ENCODE measurements at regions not wholly inside any gene's neighbourhood (a gene's known extent, or its start where the extent isn't known, plus 50 kb on each side); places are given as distances from the start of the nearest gene placed in this dataset.
"Not testable (repeated sequence)": the region's sequence is repeated elsewhere in the genome, so short reads cannot be mapped to it uniquely, and the experiment has no call there.

GRCh38 chrY:18951019-18951418 lies 177.5 kb upstream of the HSFY2 start:
- DNase-seq (ENCODE audit: low read depth in 2 of 2), result no peak

GRCh38 chrY:18936831-18937230 lies 163.3 kb upstream of the HSFY2 start:
- DNase-seq (ENCODE audit: low read depth in 2 of 2), result no peak

- no peak for DNase-seq (ENCODE audit: low read depth in 2 of 2)
These were observed 145.7 kb upstream of the HSFY2 start for GRCh38 chrY:18919256-18919655.

GRCh38 chrY:18912846-18913245 lies 139.3 kb upstream of the HSFY2 start:
- no peak for DNase-seq (ENCODE audit: low read depth in 2 of 2)

- no peak for DNase-seq (ENCODE audit: low read depth in 2 of 2)
These were observed 136.3 kb upstream of the HSFY2 start for GRCh38 chrY:18909846-18910245.

GRCh38 chrY:18906198-18906597 lies 132.7 kb upstream of the HSFY2 start:
- DNase-seq (ENCODE audit: low read depth in 2 of 2), result not testable (repeated sequence)

- no peak for DNase-seq (ENCODE audit: low read depth in 2 of 2)
These were observed 130.8 kb upstream of the HSFY2 start for GRCh38 chrY:18904296-18904695.

- DNase-seq (ENCODE audit: low read depth in 2 of 2), result no peak
These were observed 118.5 kb upstream of the HSFY2 start for GRCh38 chrY:18891994-18892393.

- no peak for DNase-seq (ENCODE audit: low read depth in 2 of 2)
These were observed 116.0 kb upstream of the HSFY2 start for GRCh38 chrY:18889548-18889947.

GRCh38 chrY:18884748-18885147 lies 111.2 kb upstream of the HSFY2 start:
- no peak for DNase-seq (ENCODE audit: low read depth in 2 of 2)

- not testable (repeated sequence) for DNase-seq (ENCODE audit: low read depth in 2 of 2)
These were observed 95.6 kb upstream of the HSFY2 start for GRCh38 chrY:18869145-18869544.

- not testable (repeated sequence) for DNase-seq (ENCODE audit: low read depth in 2 of 2)
These were observed 93.5 kb upstream of the HSFY2 start for GRCh38 chrY:18866887-18867551.

GRCh38 chrY:18860856-18861255 lies 87.3 kb upstream of the HSFY2 start:
- DNase-seq (ENCODE audit: low read depth in 2 of 2), result not testable (repeated sequence)

GRCh38 chrY:18858484-18859191 lies 85.1 kb upstream of the HSFY2 start:
- DNase-seq (ENCODE audit: low read depth in 2 of 2), result not testable (repeated sequence)

- DNase-seq (ENCODE audit: low read depth in 2 of 2), result not testable (repeated sequence)
These were observed 81.6 kb upstream of the HSFY2 start for GRCh38 chrY:18855184-18855583.

GRCh38 chrY:18853323-18853722 lies 79.8 kb upstream of the HSFY2 start:
- DNase-seq (ENCODE audit: low read depth in 2 of 2), result not testable (repeated sequence)

GRCh38 chrY:18836643-18837042 lies 63.1 kb upstream of the HSFY2 start:
- DNase-seq (ENCODE audit: low read depth in 2 of 2), result not testable (repeated sequence)

Data from stimulated activated CD8-positive, alpha-beta memory T cell treated with anti-CD3 and anti-CD28 coated beads, Interleukin-7, amount 100 ng/mL, for 1 hour (primary cell).